GM23248 (cell line): ENCODE measurements at regions not wholly inside any gene's neighbourhood (a gene's known extent, or its start where the extent isn't known, plus 50 kb on each side); places are given as distances from the start of the nearest gene placed in this dataset.

Experiments
- DNase-seq: peaks from one replicate; pipeline ENCODE4 v3.0.0-alpha.2; 2015
- H2AFZ ChIP-seq: fragments of 200-600 bp; sonication (generic); 2 replicates; pipeline ENCODE4 v1.6.1; 2016; ENCODE audit warnings: antibody characterized with exemption
- H3F3A ChIP-seq: fragments of 200-600 bp; sonication (generic); 2 replicates; pipeline ENCODE4 v1.6.1; 2016; ENCODE audit warnings: mild to moderate bottlenecking, antibody characterized with exemption, mixed run types; ENCODE audit not compliant: insufficient read depth
- H3K27ac ChIP-seq: fragments of 200-600 bp; sonication (generic); 2 replicates; pipeline ENCODE4 v1.5.1; 2016; ENCODE audit warnings: mild to moderate bottlenecking
- H3K27me3 ChIP-seq: fragments of 200-600 bp; sonication (generic); replicated peaks from 2 replicates; pipeline ENCODE4 v1.6.1; 2016; ENCODE audit warnings: mild to moderate bottlenecking; ENCODE audit not compliant: insufficient read depth
- H3K36me3 ChIP-seq: fragments of 200-600 bp; sonication (generic); 2 replicates; pipeline ENCODE4 v1.6.1; 2016; ENCODE audit warnings: low read depth, mild to moderate bottlenecking
- H3K4me1 ChIP-seq: fragments of 200-600 bp; sonication (generic); 2 replicates; pipeline ENCODE4 v1.6.1; 2016; ENCODE audit warnings: mild to moderate bottlenecking; ENCODE audit not compliant: insufficient read depth
- H3K4me2 ChIP-seq: fragments of 200-600 bp; sonication (generic); one replicate; pipeline ENCODE4 v1.6.1; 2016; ENCODE audit warnings: mild to moderate bottlenecking; ENCODE audit not compliant: unreplicated experiment
- H3K4me3 ChIP-seq: fragments of 200-600 bp; sonication (generic); 2 replicates; pipeline ENCODE4 v1.5.1; 2016; ENCODE audit warnings: mild to moderate bottlenecking
- H3K79me2 ChIP-seq: fragments of 200-600 bp; sonication (generic); 2 replicates; pipeline ENCODE4 v1.6.1; 2016; ENCODE audit warnings: mild to moderate bottlenecking; ENCODE audit not compliant: insufficient read depth
- H3K9ac ChIP-seq: fragments of 200-600 bp; sonication (generic); 2 replicates; pipeline ENCODE4 v1.6.1; 2016; ENCODE audit warnings: mild to moderate bottlenecking
- H3K9me2 ChIP-seq: fragments of 200-600 bp; sonication (generic); 2 replicates; pipeline ENCODE4 v1.6.1; 2016; ENCODE audit warnings: mixed run types, mild to moderate bottlenecking, moderate library complexity; ENCODE audit not compliant: insufficient read depth
- H3K9me3 ChIP-seq: fragments of 200-600 bp; sonication (generic); one replicate; pipeline ENCODE4 v1.6.1; 2017; ENCODE audit warnings: low read depth
- H4K20me1 ChIP-seq: fragments of 200-600 bp; sonication (generic); 2 replicates; pipeline ENCODE4 v1.6.0; 2016; ENCODE audit not compliant: insufficient read depth
- EZH2 ChIP-seq: fragments of 200-600 bp; sonication (generic); IDR thresholded peaks from 2 replicates; pipeline ENCODE4 v1.6.1; 2018; ENCODE audit warnings: antibody characterized with exemption, mild to moderate bottlenecking; ENCODE audit not compliant: insufficient read depth, poor library complexity, severe bottlenecking
- EZH2phosphoT487 ChIP-seq: fragments of 200-600 bp; sonication (generic); IDR thresholded peaks from 2 replicates; pipeline ENCODE4 v1.6.1; 2018; ENCODE audit warnings: antibody characterized with exemption, moderate library complexity, mild to moderate bottlenecking, low read depth; ENCODE audit not compliant: insufficient read depth
- WGBS, 2 experiments: methylation state at CpG; one replicate each; pipeline ENCODE4 v1.1.6; 2015 to 2017; ENCODE audit warnings: low lambda C conversion rate in 2 of 2, low coverage in 1 of 2; ENCODE audit errors: missing lambda C conversion rate in 2 of 2; 5-methylcytosine and 5-hydroxymethylcytosine counted together
- in situ Hi-C: fragments of 300-500 bp; cut with MboI; formaldehyde crosslinking; loops from 2 replicates; pipeline ENCODE4 v1.15.0; 2020

DNA sequence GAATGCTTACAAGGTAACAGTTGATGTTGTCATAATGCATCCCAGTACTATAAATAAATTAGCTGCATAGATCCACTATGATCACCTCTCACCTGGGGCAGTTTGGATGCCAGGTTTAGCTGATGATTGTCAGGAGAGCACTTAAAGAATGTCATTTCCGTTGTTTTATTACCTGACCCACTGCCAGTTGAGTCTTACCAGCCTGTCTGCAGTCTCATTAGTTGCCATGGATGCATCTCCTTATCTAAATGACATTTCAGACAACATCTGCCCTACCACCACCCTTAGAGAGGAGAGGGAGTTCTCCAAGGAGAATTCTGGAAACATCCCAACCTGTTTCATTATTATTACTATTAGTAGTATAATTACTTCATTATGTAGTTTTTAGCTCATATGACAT, 339.1 kb upstream of the API5 start:
- no peak overlapping the region for H3K4me3 ChIP-seq
- H3K9me3 ChIP-seq = no peaks in the 10 kb centered on the region
- H2AFZ ChIP-seq = no peak overlapping the region
- H3K27ac ChIP-seq = no peak overlapping the region
- in situ Hi-C loops = no loop called here
- DNase-seq = no peak
- no peaks in the 10 kb centered on the region for H3K79me2 ChIP-seq
- WGBS, 2 experiments = 0 to 5% methylated on average over 1 of the region's 1 CpG
- TF ChIP-seq EZH2phosphoT487 (no peak), EZH2 (no peak)
- no peak overlapping the region for H3K4me2 ChIP-seq
- H3K36me3 ChIP-seq = no peaks in the 10 kb centered on the region
- no peaks in the 10 kb centered on the region for H4K20me1 ChIP-seq
- H3K4me1 ChIP-seq = no peaks in the 10 kb centered on the region
- no peaks in the 10 kb centered on the region for H3K27me3 ChIP-seq
- H3K9ac ChIP-seq = no peak overlapping the region
- no peaks in the 10 kb centered on the region for H3F3A ChIP-seq
- H3K9me2 ChIP-seq = no peaks in the 10 kb centered on the region

GRCh38 chr11:42974510-42975179, 337.2 kb upstream of the API5 start:
- no peak overlapping the region for H2AFZ ChIP-seq
- H3F3A ChIP-seq = no peaks in the 10 kb centered on the region
- H3K27ac ChIP-seq = no peak overlapping the region
- no peak overlapping the region for H3K4me3 ChIP-seq
- H3K4me2 ChIP-seq = no peak overlapping the region
- H3K36me3 ChIP-seq = no peaks in the 10 kb centered on the region
- H3K4me1 ChIP-seq = no peaks in the 10 kb centered on the region
- WGBS, 2 experiments = 60 to 74% methylated on average over 4 of the region's 4 CpGs
- H3K9ac ChIP-seq = no peak overlapping the region
- H3K9me3 ChIP-seq = no peaks in the 10 kb centered on the region
- DNase-seq = no peak
- no peak for TF ChIP-seq EZH2
- TF ChIP-seq EZH2phosphoT487 = no peak
- H3K79me2 ChIP-seq = no peaks in the 10 kb centered on the region
- no peaks in the 10 kb centered on the region for H4K20me1 ChIP-seq
- H3K27me3 ChIP-seq = no peaks in the 10 kb centered on the region
- H3K9me2 ChIP-seq = no peaks in the 10 kb centered on the region
- in situ Hi-C loops = no loop called here

DNA sequence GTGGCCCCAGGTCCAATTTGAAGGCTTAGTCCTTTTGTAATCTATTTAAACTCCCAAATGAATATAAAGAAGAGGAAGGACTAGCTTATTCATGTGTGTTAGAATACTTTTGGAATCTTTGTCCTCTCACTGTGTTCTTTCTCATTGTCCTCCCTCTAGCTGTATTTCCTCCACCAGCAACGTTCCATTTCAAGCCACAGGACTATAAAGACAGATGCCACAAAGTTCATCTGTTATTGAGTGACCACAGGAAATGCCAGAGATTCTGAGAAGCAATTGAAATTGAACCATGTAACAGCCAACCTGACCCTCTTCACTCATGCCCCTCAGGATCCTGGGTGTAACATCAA, 336.6 kb upstream of the API5 start:
- Histone ChIP-seq H3K4me1 (no peaks in the 10 kb centered on the region), H2AFZ (no peak overlapping the region), H3F3A (no peaks in the 10 kb centered on the region), H3K36me3 (no peaks in the 10 kb centered on the region), H4K20me1 (no peaks in the 10 kb centered on the region), H3K9me3 (no peaks in the 10 kb centered on the region), H3K27me3 (no peaks in the 10 kb centered on the region), H3K9me2 (no peaks in the 10 kb centered on the region), H3K27ac (no peak overlapping the region), H3K79me2 (no peaks in the 10 kb centered on the region), H3K9ac (no peak overlapping the region), H3K4me2 (no peak overlapping the region), H3K4me3 (no peak overlapping the region)
- no peak for DNase-seq
- TF ChIP-seq EZH2phosphoT487 (no peak), EZH2 (no peak)
- in situ Hi-C loops = no loop called here
- WGBS, 2 experiments = 0% methylated on average over 1 of the region's 1 CpG

GRCh38 chr11:42976636-42977217, 335.1 kb upstream of the API5 start:
- H4K20me1 ChIP-seq = no peaks in the 10 kb centered on the region
- no peak overlapping the region for H3K27ac ChIP-seq
- H3K9me3 ChIP-seq = no peaks in the 10 kb centered on the region
- no peaks in the 10 kb centered on the region for H3K79me2 ChIP-seq
- no peak overlapping the region for H3K4me3 ChIP-seq
- WGBS, 2 experiments = 0 to 19% methylated on average over 1 of the region's 1 CpG
- no peaks in the 10 kb centered on the region for H3K9me2 ChIP-seq
- no peaks in the 10 kb centered on the region for H3K27me3 ChIP-seq
- H3K4me2 ChIP-seq = no peak overlapping the region
- H3K4me1 ChIP-seq = no peaks in the 10 kb centered on the region
- DNase-seq = no peak
- H3K36me3 ChIP-seq = no peaks in the 10 kb centered on the region
- H3K9ac ChIP-seq = no peak overlapping the region
- no peak overlapping the region for H2AFZ ChIP-seq
- no peaks in the 10 kb centered on the region for H3F3A ChIP-seq
- in situ Hi-C loops = no loop called here
- TF ChIP-seq EZH2 = no peak
- TF ChIP-seq EZH2phosphoT487 = no peak

DNA sequence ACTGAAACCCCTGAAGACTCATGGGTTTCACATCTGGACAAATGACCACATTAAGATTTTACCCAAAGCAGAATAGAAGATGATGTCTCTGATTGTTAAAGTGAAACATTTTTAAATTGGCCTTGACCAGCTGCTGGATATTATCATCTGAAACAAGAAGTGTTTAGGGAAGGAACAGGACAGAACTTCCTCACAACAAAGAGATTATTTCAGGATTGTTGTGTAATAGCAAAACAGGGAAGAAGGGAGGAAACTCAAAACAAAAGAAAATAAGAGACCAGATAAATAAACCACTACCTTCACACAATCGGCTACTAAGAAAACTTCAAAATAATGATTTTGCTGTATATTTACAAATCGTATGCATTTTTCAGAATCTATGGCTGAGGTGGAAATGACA, 319.2 kb upstream of the API5 start:
- DNase-seq = no peak
- Histone ChIP-seq H4K20me1 (no peaks in the 10 kb centered on the region), H3K27ac (no peak overlapping the region), H3K79me2 (no peaks in the 10 kb centered on the region), H3K36me3 (no peaks in the 10 kb centered on the region), H3K4me3 (no peak overlapping the region), H3K9me2 (peaks cover 3% of the 10 kb centered on the region; the same call in 1 of the 2 replicates), H2AFZ (no peak overlapping the region), H3K27me3 (no peaks in the 10 kb centered on the region), H3K9me3 (no peaks in the 10 kb centered on the region), H3K4me2 (no peak overlapping the region), H3F3A (no peaks in the 10 kb centered on the region), H3K4me1 (no peaks in the 10 kb centered on the region), H3K9ac (no peak overlapping the region)
- TF ChIP-seq EZH2 (no peak), EZH2phosphoT487 (no peak)
- 32 to 41% methylated on average over 2 of the region's 2 CpGs for WGBS, 2 experiments
- in situ Hi-C loops = no loop called here
